GM12873 (cell line): ENCODE measurements at regions not wholly inside any gene's neighbourhood (a gene's known extent, or its start where the extent isn't known, plus 50 kb on each side); places are given as distances from the start of the nearest gene placed in this dataset.

ENCODE experiments used
- TF ChIP-seq, protein P1 (sequence below): IDR thresholded peaks from 2 replicates; pipeline ENCODE4 v1.5.1; 2012; ENCODE audit warnings: low read depth, mild to moderate bottlenecking, moderate library complexity, low read length, control low read depth; ENCODE audit not compliant: insufficient read depth; ENCODE audit errors: missing control alignments

DNA sequence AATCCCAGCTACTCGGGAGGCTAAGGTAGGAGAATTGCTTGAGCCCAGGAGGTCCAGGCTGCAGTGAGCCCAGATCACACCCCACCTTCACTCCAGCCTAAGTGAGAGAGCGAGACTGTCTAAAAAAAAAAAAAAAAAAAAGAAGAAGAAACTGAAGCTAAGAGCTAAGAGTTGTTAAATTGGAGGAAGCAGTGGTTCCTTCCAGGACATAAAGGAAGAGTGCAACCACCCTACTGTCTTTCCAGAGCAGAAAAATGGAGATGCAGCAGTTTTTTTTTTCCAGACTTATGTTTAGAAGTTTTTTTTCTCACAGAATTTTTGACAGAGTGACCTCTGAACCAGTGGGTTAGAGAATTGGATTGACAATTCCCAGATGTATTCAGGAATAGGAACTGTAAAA is 88.7 kb downstream of the HLX start:
- TF ChIP-seq, protein P1, sequence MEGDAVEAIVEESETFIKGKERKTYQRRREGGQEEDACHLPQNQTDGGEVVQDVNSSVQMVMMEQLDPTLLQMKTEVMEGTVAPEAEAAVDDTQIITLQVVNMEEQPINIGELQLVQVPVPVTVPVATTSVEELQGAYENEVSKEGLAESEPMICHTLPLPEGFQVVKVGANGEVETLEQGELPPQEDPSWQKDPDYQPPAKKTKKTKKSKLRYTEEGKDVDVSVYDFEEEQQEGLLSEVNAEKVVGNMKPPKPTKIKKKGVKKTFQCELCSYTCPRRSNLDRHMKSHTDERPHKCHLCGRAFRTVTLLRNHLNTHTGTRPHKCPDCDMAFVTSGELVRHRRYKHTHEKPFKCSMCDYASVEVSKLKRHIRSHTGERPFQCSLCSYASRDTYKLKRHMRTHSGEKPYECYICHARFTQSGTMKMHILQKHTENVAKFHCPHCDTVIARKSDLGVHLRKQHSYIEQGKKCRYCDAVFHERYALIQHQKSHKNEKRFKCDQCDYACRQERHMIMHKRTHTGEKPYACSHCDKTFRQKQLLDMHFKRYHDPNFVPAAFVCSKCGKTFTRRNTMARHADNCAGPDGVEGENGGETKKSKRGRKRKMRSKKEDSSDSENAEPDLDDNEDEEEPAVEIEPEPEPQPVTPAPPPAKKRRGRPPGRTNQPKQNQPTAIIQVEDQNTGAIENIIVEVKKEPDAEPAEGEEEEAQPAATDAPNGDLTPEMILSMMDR: no peak

DNA sequence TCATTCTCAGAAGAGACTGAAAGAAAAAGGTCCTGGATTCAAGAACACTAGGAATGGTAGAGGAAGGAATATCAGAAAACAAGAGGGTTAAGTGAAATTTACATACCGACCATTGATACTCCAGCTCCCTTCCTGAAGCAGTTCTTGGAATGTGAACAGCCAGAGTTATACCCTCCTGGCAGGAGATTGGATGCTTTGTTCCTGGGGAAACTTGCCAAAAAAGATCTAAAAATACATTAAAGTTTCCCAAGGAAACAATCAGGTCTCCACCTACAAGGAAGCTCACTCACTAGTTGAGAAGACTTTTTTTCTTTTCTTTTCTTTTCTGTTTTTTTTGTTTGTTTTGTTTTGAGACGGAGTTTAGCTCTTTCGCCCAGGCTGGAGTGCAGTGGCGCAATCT is 91.1 kb downstream of the HLX start:
- TF ChIP-seq, protein P1: no peak

DNA sequence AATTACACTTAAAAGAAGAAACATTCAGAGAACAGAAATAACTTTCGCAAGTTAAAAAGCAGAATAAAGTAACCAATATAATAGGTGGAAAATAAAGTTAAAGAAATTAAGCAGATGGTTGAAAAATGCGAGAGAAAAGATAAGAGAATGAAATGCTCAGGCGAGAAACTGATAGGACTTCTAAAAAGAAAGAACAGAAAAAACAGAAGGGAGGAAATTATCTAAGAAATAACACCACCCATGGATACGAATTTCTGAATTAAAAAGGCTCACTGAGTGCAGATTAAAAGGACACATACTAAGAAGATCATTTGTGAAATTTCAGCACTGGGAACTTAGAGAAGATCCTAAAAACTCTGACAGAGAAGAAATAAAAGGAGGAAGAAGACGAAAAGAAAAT is 92.0 kb downstream of the HLX start:
- TF ChIP-seq, protein P1: no peak

DNA sequence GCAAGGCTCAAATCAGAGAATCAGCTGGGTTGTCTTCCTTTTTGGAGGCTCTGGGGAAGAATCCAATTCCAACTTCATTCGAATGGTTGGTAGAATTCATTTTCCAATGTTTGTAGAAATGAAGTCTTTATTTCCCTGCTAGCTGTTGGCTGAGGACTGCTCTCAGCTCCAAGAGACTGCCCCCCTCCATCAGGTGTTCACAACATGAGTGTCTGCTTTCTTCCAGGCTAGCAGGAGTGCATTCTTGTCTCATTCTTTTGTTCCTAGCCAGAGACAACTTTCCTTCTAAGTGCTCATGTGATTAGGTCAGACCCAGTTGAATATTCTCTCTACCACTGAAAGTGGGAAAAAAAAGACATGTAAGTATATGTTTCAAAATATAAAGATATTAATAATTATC is 95.2 kb downstream of the HLX start:
- TF ChIP-seq, protein P1: no peak

DNA sequence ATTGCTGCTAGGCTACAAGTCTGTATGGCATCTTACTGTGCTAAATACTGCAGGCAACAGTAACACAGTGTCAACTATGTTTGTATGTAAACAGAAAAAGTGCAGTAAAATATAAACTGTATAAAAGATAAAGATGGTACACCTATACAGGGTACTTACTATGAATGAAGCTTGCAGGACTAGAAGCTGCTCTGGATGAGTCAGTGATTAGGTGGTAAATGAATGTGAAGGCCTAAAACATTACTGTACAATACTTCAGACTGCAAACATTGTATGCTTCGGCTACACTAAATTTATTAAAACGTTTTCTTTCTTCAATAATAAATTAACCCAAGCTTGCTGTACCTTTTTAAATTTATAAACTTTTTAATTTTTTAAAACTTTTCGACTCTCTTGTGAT is 97.1 kb downstream of the HLX start:
- TF ChIP-seq, protein P1: no peak

DNA sequence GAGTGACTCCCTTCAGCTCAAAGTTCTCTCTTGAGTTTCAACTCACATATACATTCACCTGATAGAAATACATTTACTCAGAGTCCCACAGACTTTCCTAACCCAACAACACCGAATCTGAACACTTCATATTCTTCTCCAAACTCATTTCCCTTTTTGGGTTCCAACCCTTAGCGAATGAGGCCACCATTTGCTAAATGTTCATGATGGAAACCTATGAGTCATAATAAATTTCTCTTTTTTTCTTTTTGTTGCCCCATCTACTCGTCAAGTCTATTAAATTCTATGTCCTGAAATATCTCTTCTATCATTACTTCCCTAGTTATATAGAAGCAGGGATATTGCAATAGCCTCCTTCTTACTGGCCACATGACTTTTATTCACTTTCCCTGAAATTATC is 100.1 kb downstream of the HLX start:
- TF ChIP-seq, protein P1: no peak

DNA sequence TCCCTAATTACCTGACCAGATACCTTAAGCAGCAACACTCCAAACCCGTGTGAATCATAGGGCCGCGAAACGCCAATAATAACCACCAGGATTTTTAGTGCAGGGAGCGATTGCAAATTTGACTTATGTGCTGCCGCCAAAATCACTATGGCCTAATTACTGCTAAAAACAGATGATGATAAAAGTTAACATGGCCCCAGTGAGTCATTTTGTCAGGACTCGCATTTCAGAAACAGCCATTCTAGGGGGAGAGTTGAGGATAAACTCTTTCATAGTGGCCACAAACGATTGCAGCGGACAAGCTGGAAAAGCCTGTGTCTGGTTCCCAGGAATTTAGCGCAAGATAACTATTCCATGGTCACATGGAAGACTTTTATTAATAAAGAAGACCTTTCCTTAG is 103.4 kb downstream of the HLX start:
- TF ChIP-seq, protein P1: no peak
